ENCODE measurements at regions not wholly inside any gene's neighbourhood (a gene's known extent, or its start where the extent isn't known, plus 50 kb on each side); places are given as distances from the start of the nearest gene placed in this dataset.
"Not testable (repeated sequence)": the region's sequence is repeated elsewhere in the genome, so short reads cannot be mapped to it uniquely, and the experiment has no call there.

DNA sequence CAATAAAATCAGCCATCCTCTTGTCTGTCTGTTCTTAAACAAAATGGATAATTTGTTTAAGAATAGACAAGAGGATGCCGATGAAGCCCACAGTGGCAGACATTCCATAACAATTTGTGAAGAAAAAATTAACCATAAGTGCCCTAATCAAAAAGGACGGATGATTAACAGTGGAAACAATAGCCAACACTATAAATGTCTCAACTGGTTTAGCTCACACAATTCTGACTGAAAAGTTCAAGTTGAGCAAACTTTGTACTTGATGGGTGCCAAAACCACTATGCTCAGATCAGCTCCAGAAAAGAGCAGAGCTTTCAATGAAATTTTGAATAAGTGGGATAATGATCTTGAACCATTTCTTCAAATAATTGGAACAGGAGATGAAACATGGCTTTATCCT is 202.2 kb upstream of the OR4E1 start:
- H3K27me3 ChIP-seq: no peaks in the 10 kb centered on the region
- H4K20me1 ChIP-seq: no peaks in the 10 kb centered on the region
- peaks cover 14% of the 10 kb centered on the region for H3K4me1 ChIP-seq
- no peak overlapping the region for H3K27ac ChIP-seq
- H3K9me3 ChIP-seq: no peaks in the 10 kb centered on the region
- no peak for TF ChIP-seq Cebpa-rat (IDR thresholded peaks at IDR 0.05)
- H3K4me3 ChIP-seq: no peak overlapping the region
- H3K4me2 ChIP-seq: no peak overlapping the region
- no peaks in the 10 kb centered on the region for H3K36me3 ChIP-seq
- H3K9ac ChIP-seq: no peak overlapping the region

GRCh38 chr14:21874946-21875345 is 201.3 kb upstream of the OR4E1 start:
- H3K27me3 ChIP-seq: no peaks in the 10 kb centered on the region
- no peaks in the 10 kb centered on the region for H3K9me3 ChIP-seq
- TF ChIP-seq Cebpa-rat (IDR thresholded peaks at IDR 0.05): no peak
- H3K36me3 ChIP-seq: no peaks in the 10 kb centered on the region
- no peaks in the 10 kb centered on the region for H4K20me1 ChIP-seq
- H3K27ac ChIP-seq: no peak overlapping the region
- H3K9ac ChIP-seq: no peak overlapping the region
- peaks cover 14% of the 10 kb centered on the region for H3K4me1 ChIP-seq
- H3K4me3 ChIP-seq: no peak overlapping the region
- H3K4me2 ChIP-seq: peak overlapping the region; percentile 47

GRCh38 chr14:21874167-21874566 is 200.5 kb upstream of the OR4E1 start:
- peak overlapping the region; percentile 47 for H3K4me2 ChIP-seq
- no peaks in the 10 kb centered on the region for H4K20me1 ChIP-seq
- H3K9me3 ChIP-seq: no peaks in the 10 kb centered on the region
- H3K27me3 ChIP-seq: no peaks in the 10 kb centered on the region
- peaks cover 14% of the 10 kb centered on the region for H3K4me1 ChIP-seq
- no peak overlapping the region for H3K4me3 ChIP-seq
- TF ChIP-seq Cebpa-rat (IDR thresholded peaks at IDR 0.05): no peak
- H3K9ac ChIP-seq: no peak overlapping the region
- no peak overlapping the region for H3K27ac ChIP-seq
- no peaks in the 10 kb centered on the region for H3K36me3 ChIP-seq

- Histone ChIP-seq H4K20me1 (no peaks in the 10 kb centered on the region), H3K36me3 (no peaks in the 10 kb centered on the region), H3K27ac (no peak overlapping the region), H3K4me3 (no peak overlapping the region), H3K27me3 (no peaks in the 10 kb centered on the region), H3K9me3 (no peaks in the 10 kb centered on the region), H3K4me2 (no peak overlapping the region), H3K9ac (no peak overlapping the region), H3K4me1 (no peaks in the 10 kb centered on the region)
- no peak for TF ChIP-seq Cebpa-rat (IDR thresholded peaks at IDR 0.05)
Measured at GRCh38 chr14:21868442-21869046, 194.9 kb upstream of the OR4E1 start.

- Histone ChIP-seq H3K9me3 (no peaks in the 10 kb centered on the region), H3K4me1 (no peaks in the 10 kb centered on the region), H3K4me3 (no peak overlapping the region), H3K27me3 (no peaks in the 10 kb centered on the region), H3K9ac (no peak overlapping the region), H3K27ac (no peak overlapping the region), H4K20me1 (no peaks in the 10 kb centered on the region), H3K4me2 (no peak overlapping the region), H3K36me3 (no peaks in the 10 kb centered on the region)
- no peak for TF ChIP-seq Cebpa-rat (IDR thresholded peaks at IDR 0.05)
Measured at GRCh38 chr14:21867541-21867940, 193.9 kb upstream of the OR4E1 start.

- no peaks in the 10 kb centered on the region for H3K4me1 ChIP-seq
- TF ChIP-seq Cebpa-rat (IDR thresholded peaks at IDR 0.05): no peak
- H3K27ac ChIP-seq: no peak overlapping the region
- H3K27me3 ChIP-seq: no peaks in the 10 kb centered on the region
- no peak overlapping the region for H3K4me3 ChIP-seq
- H4K20me1 ChIP-seq: no peaks in the 10 kb centered on the region
- no peak overlapping the region for H3K4me2 ChIP-seq
- H3K36me3 ChIP-seq: no peaks in the 10 kb centered on the region
- H3K9ac ChIP-seq: no peak overlapping the region
- H3K9me3 ChIP-seq: no peaks in the 10 kb centered on the region
Measured at GRCh38 chr14:21866479-21866878, 192.9 kb upstream of the OR4E1 start.

DNA sequence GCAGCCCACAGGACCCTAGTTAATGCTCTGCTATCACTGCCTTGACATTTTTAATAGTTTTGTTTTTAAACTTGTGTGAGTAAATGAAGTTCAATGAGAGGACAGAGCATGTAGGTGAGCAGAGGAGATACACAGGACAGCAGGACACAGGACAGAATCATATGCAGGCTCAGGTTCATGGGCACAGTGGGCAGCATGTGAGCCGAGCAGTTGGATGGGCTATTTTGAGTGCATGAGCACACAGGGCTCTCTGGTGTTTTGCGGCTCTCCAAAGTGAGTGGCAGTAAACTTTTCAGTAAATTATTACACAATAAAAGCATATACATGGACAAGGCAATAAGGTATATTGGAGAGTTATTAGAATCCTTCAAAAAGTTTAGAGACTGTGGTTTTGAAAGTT is 189.7 kb upstream of the OR4E1 start:
- Histone ChIP-seq H3K27ac (no peak overlapping the region), H4K20me1 (no peaks in the 10 kb centered on the region), H3K36me3 (no peaks in the 10 kb centered on the region), H3K4me3 (no peak overlapping the region), H3K4me2 (no peak overlapping the region), H3K9me3 (no peaks in the 10 kb centered on the region), H3K4me1 (no peaks in the 10 kb centered on the region), H3K9ac (no peak overlapping the region), H3K27me3 (no peaks in the 10 kb centered on the region)
- no peak for TF ChIP-seq Cebpa-rat (IDR thresholded peaks at IDR 0.05)

DNA sequence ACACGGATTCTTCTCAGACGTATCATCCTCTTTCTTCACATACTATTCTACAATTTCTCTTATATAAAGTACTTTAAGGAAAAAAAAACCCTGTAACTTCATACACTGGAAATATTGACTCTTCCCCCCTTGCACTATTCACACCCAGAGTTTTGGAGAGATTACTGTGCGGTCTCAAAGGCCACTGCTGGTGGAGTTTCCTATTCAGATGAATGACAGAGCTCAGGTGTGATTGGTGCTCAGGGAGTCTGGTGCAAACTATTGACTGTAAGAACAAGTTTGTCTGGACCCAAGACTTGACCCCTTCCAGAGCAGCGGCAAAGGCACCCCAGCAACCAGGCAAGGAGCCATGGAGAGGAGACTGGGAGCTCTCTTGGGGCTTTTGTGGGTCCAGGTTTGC is 187.5 kb upstream of the OR4E1 start:
- no peaks in the 10 kb centered on the region for H3K9me3 ChIP-seq
- no peaks in the 10 kb centered on the region for H3K36me3 ChIP-seq
- no peaks in the 10 kb centered on the region for H3K4me1 ChIP-seq
- H3K27me3 ChIP-seq: no peaks in the 10 kb centered on the region
- H3K9ac ChIP-seq: no peak overlapping the region
- H3K27ac ChIP-seq: no peak overlapping the region
- no peak for TF ChIP-seq Cebpa-rat (IDR thresholded peaks at IDR 0.05)
- H3K4me3 ChIP-seq: no peak overlapping the region
- H4K20me1 ChIP-seq: no peaks in the 10 kb centered on the region
- no peak overlapping the region for H3K4me2 ChIP-seq

GRCh38 chr14:21860172-21860571 is 186.6 kb upstream of the OR4E1 start:
- H3K36me3 ChIP-seq: no peaks in the 10 kb centered on the region
- no peaks in the 10 kb centered on the region for H4K20me1 ChIP-seq
- no peak for TF ChIP-seq Cebpa-rat (IDR thresholded peaks at IDR 0.05)
- no peak overlapping the region for H3K9ac ChIP-seq
- H3K4me2 ChIP-seq: no peak overlapping the region
- H3K27me3 ChIP-seq: no peaks in the 10 kb centered on the region
- H3K4me3 ChIP-seq: no peak overlapping the region
- H3K27ac ChIP-seq: no peak overlapping the region
- H3K9me3 ChIP-seq: no peaks in the 10 kb centered on the region
- no peaks in the 10 kb centered on the region for H3K4me1 ChIP-seq

GRCh38 chr14:21852775-21853174 is 179.2 kb upstream of the OR4E1 start:
- Histone ChIP-seq H3K4me1 (no peaks in the 10 kb centered on the region), H3K4me2 (no peak overlapping the region), H3K9ac (no peak overlapping the region), H3K4me3 (no peak overlapping the region), H3K27ac (no peak overlapping the region), H3K36me3 (no peaks in the 10 kb centered on the region), H3K27me3 (no peaks in the 10 kb centered on the region), H4K20me1 (no peaks in the 10 kb centered on the region), H3K9me3 (no peaks in the 10 kb centered on the region)
- TF ChIP-seq Cebpa-rat (IDR thresholded peaks at IDR 0.05): no peak

DNA sequence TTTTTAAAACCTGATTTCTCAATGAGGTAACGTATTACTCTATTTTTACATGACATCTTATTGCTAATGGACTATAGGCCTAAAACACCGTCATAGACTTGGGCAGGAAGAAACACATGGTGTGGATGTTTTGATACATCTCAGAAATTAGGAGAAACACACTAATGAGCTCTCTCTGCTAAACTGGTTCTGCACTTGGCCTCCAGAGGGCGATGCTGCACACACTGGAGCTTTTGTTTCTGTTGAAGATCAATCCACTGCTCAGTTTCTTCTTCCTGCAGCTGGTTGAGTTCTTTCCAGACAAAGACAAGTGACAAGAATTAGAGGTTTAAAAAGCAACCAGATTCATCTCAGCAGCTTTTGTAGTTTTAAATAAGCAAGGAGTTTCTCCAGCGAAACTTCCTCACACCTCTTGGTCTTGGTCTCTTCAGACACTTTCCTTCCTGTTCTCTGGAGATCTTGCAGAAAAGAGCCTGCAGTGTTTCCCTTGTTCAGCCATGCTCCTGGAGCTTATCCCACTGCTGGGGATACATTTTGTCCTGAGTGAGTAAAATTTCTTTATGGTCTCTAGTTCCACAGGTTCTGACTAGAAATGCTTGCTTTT is 178.5 kb upstream of the OR4E1 start:
- H3K4me1 ChIP-seq: no peaks in the 10 kb centered on the region
- H3K4me3 ChIP-seq: no peak overlapping the region
- no peak overlapping the region for H3K4me2 ChIP-seq
- no peak overlapping the region for H3K9ac ChIP-seq
- no peaks in the 10 kb centered on the region for H3K27me3 ChIP-seq
- no peak overlapping the region for H3K27ac ChIP-seq
- no peaks in the 10 kb centered on the region for H3K9me3 ChIP-seq
- no peaks in the 10 kb centered on the region for H4K20me1 ChIP-seq
- H3K36me3 ChIP-seq: no peaks in the 10 kb centered on the region
- no peak for TF ChIP-seq Cebpa-rat (IDR thresholded peaks at IDR 0.05)

DNA sequence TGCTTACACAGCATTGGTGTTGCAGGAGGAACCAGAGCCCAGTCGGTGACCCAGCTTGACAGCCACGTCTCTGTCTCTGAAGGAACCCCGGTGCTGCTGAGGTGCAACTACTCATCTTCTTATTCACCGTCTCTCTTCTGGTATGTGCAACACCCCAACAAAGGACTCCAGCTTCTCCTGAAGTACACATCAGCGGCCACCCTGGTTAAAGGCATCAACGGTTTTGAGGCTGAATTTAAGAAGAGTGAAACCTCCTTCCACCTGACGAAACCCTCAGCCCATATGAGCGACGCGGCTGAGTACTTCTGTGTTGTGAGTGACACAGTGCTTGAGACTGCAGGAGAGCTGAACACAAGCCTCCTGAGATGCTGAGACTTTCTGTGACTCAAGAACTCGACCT is 173.3 kb upstream of the OR4E1 start:
- not testable (repeated sequence) for H3K36me3 ChIP-seq, H3K4me3 ChIP-seq, H3K4me1 ChIP-seq, H3K4me2 ChIP-seq, H3K27me3 ChIP-seq, H4K20me1 ChIP-seq, H3K9ac ChIP-seq, H3K27ac ChIP-seq, H3K9me3 ChIP-seq

All from BLaER1 (cell line).